ENCODE measurements at regions not wholly inside any gene's neighbourhood (a gene's known extent, or its start where the extent isn't known, plus 50 kb on each side); places are given as distances from the start of the nearest gene placed in this dataset.

GRCh38 chr5:108681079-108681921 is 66.4 kb upstream of the FER start:
- no peaks in the 10 kb centered on the region for H3K36me3 ChIP-seq
- no peaks in the 10 kb centered on the region for H3K27me3 ChIP-seq
- H3K4me1 ChIP-seq, result no peaks in the 10 kb centered on the region
- H3K9me3 ChIP-seq, result no peaks in the 10 kb centered on the region
- peak overlapping the region in 1 of 2 donors; percentile 45 for H3K27ac ChIP-seq
- intact Hi-C loops (cut with DNase I; ENCODE audit: low total_unique reads), result no loop called here
- no peak for TF ChIP-seq POLR2A (IDR thresholded peaks at IDR 0.05)
- peak; percentile 68 to 89 (median 77) for TF ChIP-seq CTCF (IDR thresholded peaks at IDR 0.05)
- DNase-seq, result peak in 1 of 2 donors; percentile 28
- H3K4me3 ChIP-seq, result no peak overlapping the region

GRCh38 chr5:108678091-108678490 is 69.6 kb upstream of the FER start:
- TF ChIP-seq CTCF (IDR thresholded peaks at IDR 0.05) (no peak), POLR2A (IDR thresholded peaks at IDR 0.05) (no peak)
- DNase-seq, result no peak
- no peaks in the 10 kb centered on the region for H3K27me3 ChIP-seq
- H3K9me3 ChIP-seq, result no peaks in the 10 kb centered on the region
- no peak overlapping the region for H3K27ac ChIP-seq
- no peak overlapping the region for H3K4me3 ChIP-seq
- no peaks in the 10 kb centered on the region for H3K4me1 ChIP-seq
- no peaks in the 10 kb centered on the region for H3K36me3 ChIP-seq
- intact Hi-C loops (cut with DNase I; ENCODE audit: low total_unique reads), result no loop called here

GRCh38 chr5:108675736-108676135 is 72.0 kb upstream of the FER start:
- Histone ChIP-seq H3K27me3 (no peaks in the 10 kb centered on the region), H3K36me3 (no peaks in the 10 kb centered on the region), H3K9me3 (no peaks in the 10 kb centered on the region), H3K27ac (no peak overlapping the region), H3K4me3 (no peak overlapping the region), H3K4me1 (no peaks in the 10 kb centered on the region)
- no peak for DNase-seq
- TF ChIP-seq CTCF (IDR thresholded peaks at IDR 0.05) (no peak), POLR2A (IDR thresholded peaks at IDR 0.05) (no peak)
- intact Hi-C loops (cut with DNase I; ENCODE audit: low total_unique reads), result no loop called here

- DNase-seq, result no peak
- TF ChIP-seq POLR2A (IDR thresholded peaks at IDR 0.05) (no peak), CTCF (IDR thresholded peaks at IDR 0.05) (no peak)
- intact Hi-C loops (cut with DNase I; ENCODE audit: low total_unique reads), result no loop called here
- Histone ChIP-seq H3K4me1 (no peaks in the 10 kb centered on the region), H3K9me3 (no peaks in the 10 kb centered on the region), H3K27me3 (no peaks in the 10 kb centered on the region), H3K27ac (no peak overlapping the region), H3K36me3 (no peaks in the 10 kb centered on the region), H3K4me3 (no peak overlapping the region)
These were observed 75.1 kb upstream of the FER start for GRCh38 chr5:108672639-108673038.

DNA sequence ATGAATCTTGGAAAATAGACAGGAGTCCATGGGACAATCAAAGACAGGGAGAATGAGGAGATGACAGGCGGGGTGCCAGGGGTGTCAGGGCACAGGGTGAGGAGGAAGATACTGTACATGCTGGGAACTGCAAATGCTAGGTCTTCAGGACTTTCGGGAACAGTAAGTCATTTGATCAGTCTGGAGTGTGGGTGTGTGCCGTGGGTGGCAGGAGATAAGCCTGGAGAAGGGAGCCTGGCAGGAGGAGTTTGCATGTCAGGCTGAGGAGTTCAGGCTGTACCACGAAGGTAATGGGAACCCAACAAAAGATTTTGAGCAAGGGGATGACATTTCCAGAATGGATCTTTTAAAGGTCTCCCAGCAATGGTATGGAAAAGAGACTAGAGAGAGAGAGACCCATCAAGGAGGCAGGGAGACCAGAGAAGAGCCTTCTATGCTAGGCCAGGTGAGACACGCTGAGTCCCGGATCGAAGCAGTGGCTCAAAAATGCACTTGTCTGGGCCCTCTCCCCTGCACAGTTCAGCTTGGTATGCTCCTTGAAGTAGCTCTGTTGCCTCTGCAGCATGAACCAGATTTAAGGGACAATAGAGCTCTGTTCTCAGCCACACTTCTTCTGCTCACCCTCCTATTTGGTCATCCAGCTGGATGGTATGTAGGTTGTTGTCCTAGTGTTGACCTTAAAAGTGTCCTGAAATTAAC is 77.0 kb upstream of the FER start:
- H3K4me1 ChIP-seq, result no peaks in the 10 kb centered on the region
- intact Hi-C loops (cut with DNase I; ENCODE audit: low total_unique reads), result no loop called here
- TF ChIP-seq POLR2A (IDR thresholded peaks at IDR 0.05) (no peak), CTCF (IDR thresholded peaks at IDR 0.05) (no peak)
- H3K27ac ChIP-seq, result no peak overlapping the region
- no peak overlapping the region for H3K4me3 ChIP-seq
- H3K36me3 ChIP-seq, result no peaks in the 10 kb centered on the region
- H3K27me3 ChIP-seq, result no peaks in the 10 kb centered on the region
- no peak for DNase-seq
- no peaks in the 10 kb centered on the region for H3K9me3 ChIP-seq
